T47D (cell line): ENCODE measurements at regions not wholly inside any gene's neighbourhood (a gene's known extent, or its start where the extent isn't known, plus 50 kb on each side); places are given as distances from the start of the nearest gene placed in this dataset.
"Not testable (repeated sequence)": the region's sequence is repeated elsewhere in the genome, so short reads cannot be mapped to it uniquely, and the experiment has no call there.

Source experiments
- DNase-seq, 2 experiments: peaks; one replicate each; pipeline versions ENCODE4 v3.0.0 to v3.0.0-alpha.2; 2011 to 2012; ENCODE audit warnings: low read depth in 1 of 2, low spot score in 1 of 2
- JUND ChIP-seq: IDR thresholded peaks from 2 replicates; pipeline ENCODE4 v1.6.1; 2012; ENCODE audit warnings: low read depth
- in situ Hi-C: cut with HindIII; loops from 2 replicates; pipeline ENCODE4 v1.10.0; 2016; ENCODE audit warnings: low sequenced_read_pairs, low pct_unique_long_range_greater_than_20kb

GRCh38 chr14:106507354-106507753, 981.0 kb downstream of the TMEM121 start:
- in situ Hi-C loops, result no loop called here

GRCh38 chr14:106508216-106508615, 981.8 kb downstream of the TMEM121 start:
- in situ Hi-C loops, result no loop called here
- DNase-seq, result no peak
- no peak for TF ChIP-seq JUND

More at GRCh38 chr14:106507354-106507753, 981.0 kb downstream of the TMEM121 start:
- DNase-seq, result no peak
- TF ChIP-seq JUND, result no peak

DNA sequence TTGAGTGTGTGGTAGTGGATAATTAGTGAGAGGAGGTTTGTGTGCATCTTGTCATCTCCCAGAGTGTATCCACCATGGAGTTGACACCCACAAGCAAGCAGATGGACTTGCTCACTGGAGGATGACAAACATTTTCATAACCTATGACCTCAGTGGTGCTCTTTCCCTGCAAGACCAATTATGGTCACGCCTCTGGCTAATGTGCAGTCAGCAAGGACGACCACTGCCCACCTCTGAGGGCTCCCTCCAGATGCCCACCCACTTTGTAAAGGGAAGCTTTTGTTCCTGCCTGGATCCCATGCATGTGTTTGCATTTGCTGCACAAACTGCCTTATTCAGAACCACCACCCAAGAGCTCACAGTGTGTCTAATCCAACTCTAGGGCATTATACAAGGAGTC, 982.8 kb downstream of the TMEM121 start:
- in situ Hi-C loops, result no loop called here
- TF ChIP-seq JUND, result no peak
- no peak for DNase-seq

DNA sequence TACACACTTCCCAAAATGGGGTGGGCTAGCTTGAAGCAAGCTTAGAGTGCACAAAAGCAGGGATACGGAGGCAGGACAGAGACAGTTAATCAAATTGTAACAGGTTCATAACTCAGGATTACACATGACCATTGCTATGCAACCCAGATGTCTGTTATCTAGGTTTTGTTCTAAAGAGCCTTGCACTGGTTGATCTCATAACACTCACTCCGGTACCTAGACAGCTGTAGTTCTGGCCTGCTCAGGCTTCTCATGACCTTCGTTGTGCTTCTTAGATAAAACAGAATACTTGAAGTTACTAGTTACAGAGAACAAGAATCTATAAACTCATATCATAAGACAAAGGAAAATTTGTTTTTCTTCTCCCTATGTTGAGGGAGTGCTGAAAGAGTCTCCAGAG, 983.4 kb downstream of the TMEM121 start:
- in situ Hi-C loops, result no loop called here
- TF ChIP-seq JUND, result no peak
- no peak for DNase-seq

DNA sequence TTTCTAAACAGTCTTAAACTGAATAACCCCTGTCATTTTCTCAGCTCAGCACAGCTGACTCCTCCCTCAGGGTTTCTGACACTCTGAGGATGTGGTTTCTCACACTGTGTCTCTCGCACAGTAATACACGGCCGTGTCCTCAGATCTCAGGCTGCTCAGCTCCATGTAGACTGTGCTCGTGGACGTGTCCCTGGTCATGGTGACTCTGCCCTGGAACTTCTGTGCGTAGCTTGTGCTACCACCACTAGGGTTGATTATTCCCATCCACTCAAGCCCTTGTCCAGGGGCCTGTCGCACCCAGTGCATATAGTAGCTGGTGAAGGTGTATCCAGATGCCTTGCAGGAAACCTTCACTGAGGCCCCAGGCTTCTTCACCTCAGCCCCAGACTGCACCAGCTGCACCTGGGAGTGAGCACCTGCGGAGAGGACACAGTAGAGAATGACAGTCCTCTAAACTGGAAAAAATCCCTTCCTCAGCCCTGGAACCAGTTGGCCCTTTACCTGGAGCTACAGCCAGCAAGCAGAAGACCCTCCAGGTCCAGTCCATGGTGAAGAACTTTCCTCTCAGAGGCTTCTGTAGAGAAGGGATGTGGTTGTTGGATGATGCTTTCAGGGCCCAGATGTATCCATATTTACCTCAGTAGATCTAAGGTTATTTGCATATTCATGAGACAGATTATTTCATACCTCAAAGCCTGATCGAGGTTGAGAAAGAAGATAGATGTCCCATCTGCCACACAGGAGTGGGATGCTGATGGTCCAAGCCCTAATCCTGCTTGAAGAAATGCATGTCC, 984.8 kb downstream of the TMEM121 start:
- TF ChIP-seq JUND, result no peak
- DNase-seq, result no peak
- in situ Hi-C loops, result no loop called here

DNA sequence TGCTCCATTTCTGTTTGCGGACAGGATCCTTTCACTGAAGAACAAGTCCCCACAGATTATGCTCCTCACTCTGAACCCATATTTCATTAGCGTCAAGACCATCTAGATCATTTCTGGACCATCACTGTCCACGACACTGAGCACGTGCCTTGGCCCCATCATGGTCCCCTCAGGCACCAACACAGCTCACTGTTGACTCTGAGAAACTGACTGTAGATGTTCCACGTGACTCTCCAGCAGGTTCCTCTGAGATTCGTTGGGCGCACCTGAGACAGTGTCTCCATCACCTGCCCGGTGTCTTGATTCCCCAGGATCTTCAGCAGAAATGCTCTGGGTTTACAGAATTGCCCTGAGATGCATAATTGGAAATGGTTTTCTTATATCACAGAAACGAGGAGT, 985.4 kb downstream of the TMEM121 start:
- no peak for TF ChIP-seq JUND
- no peak for DNase-seq
- in situ Hi-C loops, result no loop called here

DNA sequence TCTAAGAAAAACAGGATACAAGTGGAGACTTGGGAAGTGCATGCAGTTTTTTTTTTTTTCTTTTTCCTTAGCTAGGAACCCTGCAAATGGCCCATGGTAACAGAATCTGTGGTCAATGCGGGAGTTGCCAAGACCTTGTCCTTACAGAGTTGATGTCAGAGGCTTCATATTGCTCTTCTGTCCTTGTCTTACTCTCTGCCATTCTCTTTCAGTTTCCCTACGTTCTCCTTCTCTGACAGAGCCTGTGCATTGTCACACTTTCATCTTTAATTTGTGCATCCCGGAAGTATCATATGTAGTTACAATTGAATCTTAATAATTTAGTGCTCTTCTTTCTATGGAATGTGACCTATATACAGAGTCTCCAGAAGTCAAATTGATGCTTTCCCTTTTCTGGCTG, 986.9 kb downstream of the TMEM121 start:
- TF ChIP-seq JUND, result no peak
- no peak for DNase-seq
- in situ Hi-C loops, result no loop called here

DNA sequence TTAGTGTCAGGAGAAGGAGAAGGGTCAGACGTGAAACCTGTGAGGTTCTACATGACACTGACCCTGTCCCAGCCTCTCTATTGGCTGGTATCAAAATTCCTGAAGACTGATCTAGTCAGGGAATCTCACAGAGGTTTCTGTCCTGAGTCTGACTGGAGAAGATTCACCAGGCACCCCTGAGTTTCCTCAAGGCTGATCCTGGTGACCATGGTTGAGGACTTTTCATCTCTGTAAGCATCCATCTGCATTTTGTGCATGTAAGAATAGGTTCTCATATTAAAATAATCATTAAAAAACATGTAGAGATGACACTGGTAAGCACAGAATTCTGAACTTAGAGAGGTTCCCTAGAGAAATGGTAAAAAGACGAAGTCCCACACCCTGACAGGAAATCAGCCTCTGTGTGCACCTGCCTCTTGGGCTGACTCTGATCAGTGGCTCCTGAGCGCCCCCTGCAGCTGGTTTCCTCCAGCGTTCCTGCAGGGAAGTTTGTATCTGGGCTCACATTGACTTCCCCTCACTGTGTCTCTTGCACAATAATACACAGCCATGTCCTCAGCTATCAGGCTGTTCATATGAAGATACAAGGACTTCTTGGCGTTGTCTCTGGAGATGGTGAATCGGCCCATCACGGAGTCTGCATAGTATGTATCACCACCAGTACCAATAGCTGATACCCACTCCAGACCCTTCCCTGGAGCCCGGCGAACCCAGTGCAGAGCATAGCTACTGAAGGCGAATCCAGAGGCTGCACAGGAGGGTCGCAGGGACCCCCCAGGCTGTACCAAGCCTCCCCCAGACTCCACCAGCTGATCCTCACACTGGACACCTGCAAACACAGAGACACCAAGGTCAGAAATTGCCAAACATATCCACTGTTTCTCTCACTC, 991.9 kb downstream of the TMEM121 start:
- DNase-seq, result peak in 1 of 2 experiments; percentile 42
- in situ Hi-C loops, result no loop called here
- no peak for TF ChIP-seq JUND

GRCh38 chr14:106522118-106522517, 995.7 kb downstream of the TMEM121 start:
- in situ Hi-C loops, DNase-seq: not testable (repeated sequence)

DNA sequence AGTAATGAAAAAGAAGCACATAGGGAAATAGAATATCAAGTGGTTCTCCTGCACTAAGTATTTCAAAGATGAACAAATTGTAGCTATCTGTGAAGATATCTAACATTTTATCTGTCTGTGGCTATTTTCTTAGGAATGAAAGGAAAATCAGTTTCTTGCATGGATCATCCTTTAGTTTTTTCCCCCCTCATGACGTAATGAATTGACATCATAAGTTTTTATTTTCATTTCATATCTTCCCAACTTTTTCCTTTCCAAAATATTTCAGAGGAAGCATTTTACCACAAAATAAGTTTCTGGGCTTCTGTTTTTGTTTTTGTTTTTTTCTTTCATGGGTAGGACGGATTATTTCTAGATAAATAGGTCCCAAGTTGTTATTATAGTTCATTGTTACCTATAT, 996.6 kb downstream of the TMEM121 start:
- in situ Hi-C loops, result no loop called here
- no peak for TF ChIP-seq JUND
- DNase-seq, result no peak

- no peak for DNase-seq
- TF ChIP-seq JUND, result no peak
- in situ Hi-C loops, result no loop called here
Measured at GRCh38 chr14:106528717-106529116, 1002.3 kb downstream of the TMEM121 start.

DNA sequence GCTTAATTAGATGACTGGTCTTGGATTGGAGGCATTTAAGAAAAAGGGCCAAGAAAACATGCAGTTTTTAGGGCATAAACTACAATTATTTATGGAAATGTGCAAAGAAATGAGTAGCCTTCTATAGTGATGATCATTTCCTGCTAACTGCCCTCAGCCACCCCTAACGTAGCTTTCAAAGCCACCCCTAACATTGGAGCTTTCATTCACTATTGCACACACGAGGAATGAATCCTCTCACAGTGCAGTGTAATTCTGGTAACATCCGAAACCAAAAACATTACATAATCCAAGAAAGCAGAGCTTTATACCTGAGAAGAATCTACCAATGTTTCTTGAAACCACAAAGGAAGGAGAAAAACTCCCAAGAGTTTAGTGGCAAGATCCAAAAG, 1003.6 kb downstream of the TMEM121 start:
- no peak for DNase-seq
- in situ Hi-C loops, result no loop called here
- no peak for TF ChIP-seq JUND
